AG04449 (cell line): ENCODE measurements at regions not wholly inside any gene's neighbourhood (a gene's known extent, or its start where the extent isn't known, plus 50 kb on each side); places are given as distances from the start of the nearest gene placed in this dataset.

ENCODE experiments used
- CTCF ChIA-PET: fragments of 350-600 bp; formaldehyde crosslinking; extraction: SDS; loops from one replicate; lab custom pipeline; 2021; ENCODE audit warnings: antibody characterized with exemption; lab: Yijun Ruan, JAX
- POLR2A ChIA-PET: fragments of 400-600, 350-600 bp; formaldehyde crosslinking; extraction: SDS; loops from one replicate; lab custom pipeline; 2020; ENCODE audit warnings: antibody characterized with exemption, inconsistent platforms; lab: Yijun Ruan, JAX
- DNase-seq: peaks from one replicate; pipeline ENCODE4 v3.0.0-alpha.2; 2010; ENCODE audit warnings: low read depth, low spot score
- H3K4me3 ChIP-seq: 2 replicates; pipeline ENCODE4 v1.5.1; 2011; ENCODE audit warnings: low read depth, mild to moderate bottlenecking, control low read depth, low read length
- CTCF ChIP-seq: IDR thresholded peaks from one replicate; pipeline ENCODE4 v1.5.1; 2011; ENCODE audit warnings: mild to moderate bottlenecking, moderate library complexity, low read length, control low read depth, inconsistent platforms; ENCODE audit not compliant: insufficient read depth; ENCODE audit errors: missing control alignments

- ChIA-PET CTCF (no interaction called here), POLR2A (no interaction called here)
- TF ChIP-seq CTCF, result no peak
- H3K4me3 ChIP-seq, result no peak overlapping the region
- no peak for DNase-seq
These were observed 162.8 kb upstream of the LHX5 start for GRCh38 chr12:113634474-113634873.

DNA sequence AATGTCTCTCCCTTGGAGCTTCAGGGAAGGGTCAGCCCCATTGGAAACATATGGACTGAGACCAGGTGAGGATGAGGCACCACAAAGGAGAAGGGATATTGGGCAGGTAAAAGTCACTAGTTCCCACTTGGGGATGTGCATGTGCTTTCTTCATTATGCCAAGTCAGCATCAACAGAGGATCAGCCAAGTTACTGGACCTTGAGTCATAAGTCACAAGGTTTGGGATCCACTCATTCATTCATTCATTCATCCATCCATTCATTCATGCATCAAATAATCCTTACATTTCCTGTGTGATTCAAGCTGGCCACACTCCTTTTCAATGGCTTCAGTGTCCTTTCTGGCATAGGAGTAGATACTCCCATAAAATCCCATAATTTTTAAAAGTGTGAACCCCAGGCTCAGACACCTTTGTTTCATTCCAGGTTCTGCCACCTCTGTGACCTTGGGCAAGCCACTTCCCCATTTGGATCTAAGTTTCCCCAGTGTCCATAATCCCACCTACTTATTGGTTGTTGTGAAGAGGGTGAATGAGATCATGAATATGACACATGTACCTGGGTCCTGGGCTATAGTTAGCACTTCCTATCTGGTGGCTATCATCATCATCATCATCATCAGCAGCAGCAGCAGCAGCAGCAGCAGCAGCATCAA, 162.1 kb upstream of the LHX5 start:
- no peak for DNase-seq
- no peak for TF ChIP-seq CTCF
- CTCF ChIA-PET, result no interaction called here
- POLR2A ChIA-PET, result no interaction called here
- no peak overlapping the region for H3K4me3 ChIP-seq

DNA sequence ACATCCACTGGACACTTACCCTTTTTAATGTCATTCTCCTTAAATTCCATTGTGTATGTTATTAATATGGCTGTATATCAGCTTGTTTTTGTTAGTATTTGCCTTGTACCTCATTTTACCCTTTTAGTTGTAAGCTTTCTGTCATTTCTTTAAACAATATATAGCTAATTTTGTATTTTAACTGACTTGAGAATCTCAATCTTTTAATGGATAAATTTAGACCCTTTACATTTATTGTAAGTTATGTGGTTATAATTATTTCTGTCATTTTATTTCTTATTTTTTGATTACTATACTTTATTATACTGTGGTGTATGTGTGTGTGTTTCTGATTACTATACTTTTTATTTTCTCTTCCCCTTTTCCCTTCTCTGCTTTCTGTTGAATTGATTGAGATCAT, 159.0 kb upstream of the LHX5 start:
- ChIA-PET CTCF (no interaction called here), POLR2A (no interaction called here)
- no peak for TF ChIP-seq CTCF
- DNase-seq, result no peak
- no peak overlapping the region for H3K4me3 ChIP-seq

DNA sequence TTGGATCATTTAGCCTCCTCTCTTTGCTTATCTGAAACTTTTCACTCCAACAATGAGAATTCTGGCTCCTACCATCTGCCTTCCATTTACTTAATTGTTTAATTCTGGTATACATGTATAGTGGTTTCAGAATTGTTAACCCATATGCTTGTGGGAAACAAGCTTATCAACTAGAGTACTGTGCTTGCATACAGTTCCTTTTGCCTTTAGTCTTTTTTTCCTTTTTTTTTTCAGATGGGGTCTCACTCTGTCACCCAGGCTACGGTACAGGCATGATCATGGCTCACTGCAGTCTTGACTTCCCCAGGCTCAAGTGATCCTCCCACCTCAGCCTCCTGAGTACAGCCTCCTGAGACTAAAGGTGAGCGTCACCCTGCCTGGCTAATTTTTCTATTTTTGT, 153.8 kb upstream of the LHX5 start:
- TF ChIP-seq CTCF, result no peak
- no peak for DNase-seq
- no peak overlapping the region for H3K4me3 ChIP-seq
- ChIA-PET CTCF (no interaction called here), POLR2A (no interaction called here)

GRCh38 chr12:113622410-113622809, 150.7 kb upstream of the LHX5 start:
- CTCF ChIA-PET, result no interaction called here
- no peak for DNase-seq
- no peak for TF ChIP-seq CTCF
- no peak overlapping the region for H3K4me3 ChIP-seq
- POLR2A ChIA-PET, result no interaction called here

GRCh38 chr12:113620437-113620976, 148.8 kb upstream of the LHX5 start:
- CTCF ChIA-PET, result interaction anchor here (1.0 kb wide), 1 partner anchor 195 kb away, joined by 3 read pairs; no protein-coding TSS in a partner anchor
- POLR2A ChIA-PET, result no interaction called here
- no peak for TF ChIP-seq CTCF

More at GRCh38 chr12:113620437-113620976, 148.8 kb upstream of the LHX5 start:
- no peak for DNase-seq
- H3K4me3 ChIP-seq, result no peak overlapping the region
